ENCODE measurements at regions not wholly inside any gene's neighbourhood (a gene's known extent, or its start where the extent isn't known, plus 50 kb on each side); places are given as distances from the start of the nearest gene placed in this dataset.
"Not testable (repeated sequence)": the region's sequence is repeated elsewhere in the genome, so short reads cannot be mapped to it uniquely, and the experiment has no call there.

GRCh38 chr10:61049386-61049785 lies 105.4 kb upstream of the RHOBTB1 start:
- no peak for DNase-seq (ENCODE audit: low spot score)
- TF ChIP-seq, protein P1, sequence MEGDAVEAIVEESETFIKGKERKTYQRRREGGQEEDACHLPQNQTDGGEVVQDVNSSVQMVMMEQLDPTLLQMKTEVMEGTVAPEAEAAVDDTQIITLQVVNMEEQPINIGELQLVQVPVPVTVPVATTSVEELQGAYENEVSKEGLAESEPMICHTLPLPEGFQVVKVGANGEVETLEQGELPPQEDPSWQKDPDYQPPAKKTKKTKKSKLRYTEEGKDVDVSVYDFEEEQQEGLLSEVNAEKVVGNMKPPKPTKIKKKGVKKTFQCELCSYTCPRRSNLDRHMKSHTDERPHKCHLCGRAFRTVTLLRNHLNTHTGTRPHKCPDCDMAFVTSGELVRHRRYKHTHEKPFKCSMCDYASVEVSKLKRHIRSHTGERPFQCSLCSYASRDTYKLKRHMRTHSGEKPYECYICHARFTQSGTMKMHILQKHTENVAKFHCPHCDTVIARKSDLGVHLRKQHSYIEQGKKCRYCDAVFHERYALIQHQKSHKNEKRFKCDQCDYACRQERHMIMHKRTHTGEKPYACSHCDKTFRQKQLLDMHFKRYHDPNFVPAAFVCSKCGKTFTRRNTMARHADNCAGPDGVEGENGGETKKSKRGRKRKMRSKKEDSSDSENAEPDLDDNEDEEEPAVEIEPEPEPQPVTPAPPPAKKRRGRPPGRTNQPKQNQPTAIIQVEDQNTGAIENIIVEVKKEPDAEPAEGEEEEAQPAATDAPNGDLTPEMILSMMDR (IDR thresholded peaks at IDR 0.05): no peak
- no peaks in the 10 kb centered on the region for H3K9me3 Mint-ChIP-seq (ENCODE audit: low read depth)
- H3K27me3 Mint-ChIP-seq (ENCODE audit: low read depth): peaks cover 22% of the 10 kb centered on the region
- peaks cover 2% of the 10 kb centered on the region for H3K36me3 Mint-ChIP-seq (ENCODE audit: low read depth)
- no peaks in the 10 kb centered on the region for H3K4me1 Mint-ChIP-seq (ENCODE audit: low read depth)
- no peak overlapping the region for H3K4me3 Mint-ChIP-seq (ENCODE audit: unreplicated experiment)
- H3K27ac Mint-ChIP-seq (ENCODE audit: unreplicated experiment): no peak overlapping the region

DNA sequence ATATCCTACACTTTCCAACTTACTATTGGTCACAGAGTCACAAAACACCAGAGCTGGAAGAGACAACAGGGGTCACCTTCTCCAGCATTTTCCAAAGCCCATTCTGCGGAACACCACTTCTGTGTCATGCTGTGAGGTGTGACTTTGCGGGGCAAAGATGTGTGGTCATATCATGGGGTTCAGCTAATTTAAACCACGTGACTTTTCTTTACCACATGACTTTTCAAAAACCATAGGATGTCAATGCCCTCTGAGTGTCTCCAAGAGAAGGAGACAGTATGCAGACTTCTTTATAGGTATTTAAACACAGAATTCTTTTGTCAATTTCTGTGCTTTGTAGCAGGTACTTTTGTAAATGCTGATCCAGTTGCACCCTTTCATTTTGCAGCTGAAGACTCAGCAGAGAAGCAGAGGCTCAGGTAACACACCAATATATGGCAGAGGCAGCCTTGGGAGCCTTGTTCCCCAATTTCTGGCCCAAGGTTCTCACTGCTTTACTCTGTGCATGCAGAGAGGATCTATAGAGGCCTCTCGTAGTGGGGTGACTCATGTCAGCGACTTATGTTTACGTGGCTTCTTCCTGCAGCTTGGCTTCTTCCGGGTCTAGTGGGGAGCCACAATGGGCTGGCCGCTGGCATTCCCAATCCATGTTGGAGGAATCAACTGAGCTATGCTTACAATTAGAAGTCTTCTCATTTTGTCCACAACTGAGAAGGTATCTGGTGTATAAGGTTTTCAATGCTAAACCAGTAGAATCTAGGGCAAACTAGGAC lies 104.0 kb upstream of the RHOBTB1 start:
- H3K36me3 Mint-ChIP-seq (ENCODE audit: low read depth): peaks cover 2% of the 10 kb centered on the region
- no peaks in the 10 kb centered on the region for H3K4me1 Mint-ChIP-seq (ENCODE audit: low read depth)
- no peak overlapping the region for H3K4me3 Mint-ChIP-seq (ENCODE audit: unreplicated experiment)
- H3K9me3 Mint-ChIP-seq (ENCODE audit: low read depth): no peaks in the 10 kb centered on the region
- no peak overlapping the region for H3K27ac Mint-ChIP-seq (ENCODE audit: unreplicated experiment)
- TF ChIP-seq, protein P1 (IDR thresholded peaks at IDR 0.05): no peak
- H3K27me3 Mint-ChIP-seq (ENCODE audit: low read depth): peaks cover 22% of the 10 kb centered on the region
- no peak for DNase-seq (ENCODE audit: low spot score)

GRCh38 chr10:61047081-61047480 lies 103.1 kb upstream of the RHOBTB1 start:
- H3K4me1 Mint-ChIP-seq (ENCODE audit: low read depth): no peaks in the 10 kb centered on the region
- no peak overlapping the region for H3K27ac Mint-ChIP-seq (ENCODE audit: unreplicated experiment)
- DNase-seq (ENCODE audit: low spot score): no peak
- peaks cover 27% of the 10 kb centered on the region for H3K27me3 Mint-ChIP-seq (ENCODE audit: low read depth)
- H3K9me3 Mint-ChIP-seq (ENCODE audit: low read depth): no peaks in the 10 kb centered on the region
- no peak overlapping the region for H3K4me3 Mint-ChIP-seq (ENCODE audit: unreplicated experiment)
- peaks cover 2% of the 10 kb centered on the region for H3K36me3 Mint-ChIP-seq (ENCODE audit: low read depth)
- TF ChIP-seq, protein P1 (IDR thresholded peaks at IDR 0.05): no peak

DNA sequence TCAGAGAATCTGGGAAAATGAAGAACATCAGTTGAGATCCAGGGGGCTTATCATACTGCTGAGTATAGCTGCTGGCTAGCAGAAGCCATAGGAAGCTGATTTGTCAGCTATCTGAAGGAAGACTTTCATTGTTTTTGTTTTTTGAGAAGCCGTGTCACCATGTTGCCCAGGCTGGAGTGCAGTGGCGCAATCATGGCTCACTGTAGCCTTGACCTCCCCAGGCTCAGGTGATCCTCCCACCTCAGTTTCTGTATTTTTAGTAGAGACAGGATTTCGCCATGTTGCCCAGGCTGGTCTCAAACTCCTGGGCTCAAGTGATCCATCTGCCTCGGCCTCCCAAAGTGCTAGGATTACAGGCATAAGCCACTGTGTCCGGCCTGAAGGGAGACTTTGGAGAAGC lies 101.5 kb upstream of the RHOBTB1 start:
- H3K27ac Mint-ChIP-seq (ENCODE audit: unreplicated experiment); H3K36me3 Mint-ChIP-seq (ENCODE audit: low read depth): not testable (repeated sequence)
- peaks cover 30% of the 10 kb centered on the region for H3K27me3 Mint-ChIP-seq (ENCODE audit: low read depth)

GRCh38 chr10:61042533-61042932 lies 98.5 kb upstream of the RHOBTB1 start:
- Mint-ChIP-seq H3K36me3 (ENCODE audit: low read depth) (peaks cover 2% of the 10 kb centered on the region), H3K4me3 (ENCODE audit: unreplicated experiment) (no peak overlapping the region), H3K9me3 (ENCODE audit: low read depth) (no peaks in the 10 kb centered on the region), H3K4me1 (ENCODE audit: low read depth) (no peaks in the 10 kb centered on the region), H3K27ac (ENCODE audit: unreplicated experiment) (no peak overlapping the region), H3K27me3 (ENCODE audit: low read depth) (peaks cover 26% of the 10 kb centered on the region)
- TF ChIP-seq, protein P1 (IDR thresholded peaks at IDR 0.05): no peak
- DNase-seq (ENCODE audit: low spot score): no peak

More for the DNA sequence above, 101.5 kb upstream of the RHOBTB1 start:
- DNase-seq (ENCODE audit: low spot score); H3K9me3 Mint-ChIP-seq (ENCODE audit: low read depth); H3K4me3 Mint-ChIP-seq (ENCODE audit: unreplicated experiment); H3K4me1 Mint-ChIP-seq (ENCODE audit: low read depth): not testable (repeated sequence)

Data from chondrocyte (in vitro differentiated cells).